HFF-Myc (cell line): ENCODE measurements at regions not wholly inside any gene's neighbourhood (a gene's known extent, or its start where the extent isn't known, plus 50 kb on each side); places are given as distances from the start of the nearest gene placed in this dataset.

Experiments used
- DNase-seq: peaks from one replicate; pipeline ENCODE4 v3.0.0-alpha.2; 2011; ENCODE audit warnings: low read depth; ENCODE audit errors: extremely low read depth
- H3K4me3 ChIP-seq: replicated peaks from 2 replicates; pipeline ENCODE4 v1.5.1; 2011; ENCODE audit warnings: low read depth, mild to moderate bottlenecking, control low read depth, low read length
- CTCF ChIP-seq: IDR thresholded peaks from 2 replicates; pipeline ENCODE4 v1.5.1; 2012; ENCODE audit warnings: mild to moderate bottlenecking, low read depth, low read length, control low read depth; ENCODE audit errors: missing control alignments

- TF ChIP-seq CTCF: no peak
- no peak for DNase-seq
- H3K4me3 ChIP-seq: no peak overlapping the region
Observed at GRCh38 chr11:69210310-69211035, 54.7 kb downstream of the SMIM38 start.

- no peak for TF ChIP-seq CTCF
- DNase-seq: no peak
- H3K4me3 ChIP-seq: no peak overlapping the region
Observed at GRCh38 chr11:69211540-69211919, 55.8 kb downstream of the SMIM38 start.

DNA sequence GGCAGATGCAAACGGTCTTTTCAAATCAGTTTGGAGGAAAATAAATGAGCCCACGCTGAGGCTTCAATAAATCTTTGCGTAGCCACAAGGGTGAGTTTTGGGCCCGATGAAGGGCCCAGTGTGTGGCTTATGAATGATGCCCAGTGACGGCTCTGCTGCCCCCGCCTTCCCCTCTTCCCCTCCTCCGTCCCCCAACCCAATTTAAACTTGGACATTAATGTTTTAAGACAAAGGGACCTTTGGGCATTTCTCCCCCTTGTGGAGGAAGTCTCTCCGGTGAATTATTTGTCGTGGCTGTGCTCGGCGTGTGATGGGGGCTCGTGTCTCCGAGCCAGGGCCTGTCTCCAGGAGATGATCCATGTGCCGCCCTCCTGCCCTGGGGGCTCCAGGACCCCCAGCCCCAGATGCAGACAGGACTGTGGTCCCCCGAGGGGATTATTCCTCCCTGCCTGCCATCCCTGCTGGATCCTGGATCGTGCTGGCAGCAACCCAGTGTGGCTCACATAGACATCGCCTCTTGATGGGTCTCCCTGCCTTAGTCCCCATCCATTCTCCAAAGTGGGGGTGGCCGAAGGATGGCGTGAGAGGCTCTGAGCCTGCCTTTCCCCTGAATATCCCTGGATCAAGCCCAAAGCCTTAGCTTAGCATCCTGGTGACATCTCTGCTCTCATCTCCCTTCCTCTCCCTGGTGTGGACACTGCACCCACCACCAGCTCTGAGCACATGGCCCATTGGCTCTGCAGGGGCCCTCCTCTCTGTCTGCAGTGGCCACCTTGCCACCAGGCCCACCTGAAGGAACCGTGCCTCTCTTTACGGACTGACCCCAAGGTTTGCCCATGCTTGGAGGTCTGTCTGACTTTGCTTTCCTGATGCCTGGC is 56.4 kb downstream of the SMIM38 start:
- DNase-seq: no peak
- no peak overlapping the region for H3K4me3 ChIP-seq
- TF ChIP-seq CTCF: no peak

- DNase-seq: no peak
- no peak for TF ChIP-seq CTCF
- no peak overlapping the region for H3K4me3 ChIP-seq
Observed at GRCh38 chr11:69212798-69213110, 57.0 kb downstream of the SMIM38 start.

DNA sequence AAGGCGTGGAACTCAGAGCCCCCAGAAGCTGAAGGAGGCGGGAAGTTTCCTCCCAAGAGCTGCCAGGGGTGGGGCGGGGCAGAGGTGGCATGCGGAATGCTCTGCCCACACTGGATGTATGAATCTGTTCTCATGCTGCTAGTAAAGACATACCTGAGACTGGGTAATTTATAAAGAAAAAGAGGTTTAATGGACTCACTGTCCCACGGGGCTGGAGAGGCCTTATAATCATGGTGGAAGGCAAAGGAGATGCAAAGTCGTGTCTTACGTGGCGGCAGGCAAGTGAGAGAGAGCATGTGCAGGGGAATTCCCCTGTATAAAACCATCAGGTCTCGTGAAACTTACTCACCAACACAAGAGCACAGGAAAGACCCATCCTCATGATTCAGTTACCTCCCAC is 57.6 kb downstream of the SMIM38 start:
- H3K4me3 ChIP-seq: no peak overlapping the region
- no peak for DNase-seq
- no peak for TF ChIP-seq CTCF

DNA sequence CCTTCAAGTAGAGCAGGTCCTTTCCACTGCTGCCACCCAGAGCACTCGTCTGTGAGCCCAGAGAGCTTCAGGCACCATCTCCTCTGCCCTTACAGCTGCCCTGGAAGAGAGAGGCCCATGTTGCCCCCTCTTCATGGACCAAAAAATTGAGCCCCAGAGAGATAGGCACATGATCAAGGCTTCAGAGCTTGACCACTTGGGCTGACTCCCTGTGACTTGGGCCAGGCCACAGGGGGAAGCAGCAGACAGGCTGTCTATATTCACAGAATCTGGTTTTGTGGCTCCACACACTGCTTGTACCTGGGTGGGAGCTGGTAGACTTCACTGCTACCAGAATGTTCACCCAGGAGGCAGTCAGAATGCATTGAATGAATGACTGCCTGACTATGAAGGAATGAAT is 58.2 kb downstream of the SMIM38 start:
- no peak for TF ChIP-seq CTCF
- H3K4me3 ChIP-seq: no peak overlapping the region
- no peak for DNase-seq

- TF ChIP-seq CTCF: no peak
- DNase-seq: no peak
- no peak overlapping the region for H3K4me3 ChIP-seq
Observed at GRCh38 chr11:69215216-69215615, 59.5 kb downstream of the SMIM38 start.
